ENCODE measurements at regions not wholly inside any gene's neighbourhood (a gene's known extent, or its start where the extent isn't known, plus 50 kb on each side); places are given as distances from the start of the nearest gene placed in this dataset.
A peak's percentile ranks its signal among the peaks of the same experiment; 100 is the strongest.

- TF ChIP-seq ZBTB34 (CRISPR knock-in tag; IDR thresholded peaks at IDR 0.05) = peak; percentile 93
- TF ChIP-seq ZNF724P (CRISPR knock-in tag; IDR thresholded peaks at IDR 0.05; ENCODE audit: borderline replicate concordance) = 0 out of 2 replicates have a peak, but pooled peaks have one; percentile 24
- TF ChIP-seq RCOR2 (CRISPR knock-in tag; IDR thresholded peaks at IDR 0.05) = peak; percentile 99
- no peak for TF ChIP-seq SYNCRIP (IDR thresholded peaks at IDR 0.05; ENCODE audit: insufficient read depth, low read depth, low read length)
- TF ChIP-seq RORA (CRISPR knock-in tag; IDR thresholded peaks at IDR 0.05) = no peak; the same call in 1 of the 2 replicates
- no peak for TF ChIP-seq EEA1 (CRISPR knock-in tag; IDR thresholded peaks at IDR 0.05; ENCODE audit: borderline replicate concordance)
- TF ChIP-seq NFIB (CRISPR knock-in tag; IDR thresholded peaks at IDR 0.05; ENCODE audit: borderline replicate concordance) = no peak
- TF ChIP-seq NR2F6 (IDR thresholded peaks at IDR 0.05) = peak; percentile 96
- TF ChIP-seq NR2F6 (CRISPR knock-in tag; IDR thresholded peaks at IDR 0.05) = peak; percentile 97
- no peak for TF ChIP-seq ZBTB7A (CRISPR knock-in tag; IDR thresholded peaks at IDR 0.05)
- TF ChIP-seq ZBTB21 (CRISPR knock-in tag; IDR thresholded peaks at IDR 0.05) = no peak
- TF ChIP-seq ZNF329 (CRISPR knock-in tag; IDR thresholded peaks at IDR 0.05; ENCODE audit: low read depth) = no peak
- no peak for TF ChIP-seq XBP1 (CRISPR knock-in tag; IDR thresholded peaks at IDR 0.05)
- peak; percentile 95 for TF ChIP-seq SOX5 (CRISPR knock-in tag; IDR thresholded peaks at IDR 0.05; ENCODE audit: borderline replicate concordance)
- no peak for TF ChIP-seq HCFC1 (IDR thresholded peaks at IDR 0.05; ENCODE audit: low read depth, low read length)
- TF ChIP-seq HMGXB4 (CRISPR knock-in tag; IDR thresholded peaks at IDR 0.05; ENCODE audit: borderline replicate concordance in 1 of 2, low read depth in 1 of 2) = peak in 1 of 2 experiments; percentile 36; a peak in 1 of 4 replicates
- 0 out of 2 replicates have a peak, but pooled peaks have one; percentile 31 for TF ChIP-seq CSRNP1 (CRISPR knock-in tag; IDR thresholded peaks at IDR 0.05)
- TF ChIP-seq LCORL (IDR thresholded peaks at IDR 0.05) = peak; percentile 44; the same call in 1 of the 2 replicates
- TF ChIP-seq LCORL (CRISPR knock-in tag; IDR thresholded peaks at IDR 0.05) = peak; percentile 96
- TF ChIP-seq ZNF337 (CRISPR knock-in tag; IDR thresholded peaks at IDR 0.05; ENCODE audit: borderline replicate concordance, low read depth) = peak; percentile 100; the same call in 1 of the 2 replicates
- TF ChIP-seq SNAPC4 (CRISPR knock-in tag; IDR thresholded peaks at IDR 0.05) = peak; percentile 79; the same call in 1 of the 2 replicates
Measured at GRCh38 chr6:138550346-138550767, 51.1 kb upstream of the NHSL1 start (continued).
